ENCODE measurements at regions not wholly inside any gene's neighbourhood (a gene's known extent, or its start where the extent isn't known, plus 50 kb on each side); places are given as distances from the start of the nearest gene placed in this dataset.

DNA sequence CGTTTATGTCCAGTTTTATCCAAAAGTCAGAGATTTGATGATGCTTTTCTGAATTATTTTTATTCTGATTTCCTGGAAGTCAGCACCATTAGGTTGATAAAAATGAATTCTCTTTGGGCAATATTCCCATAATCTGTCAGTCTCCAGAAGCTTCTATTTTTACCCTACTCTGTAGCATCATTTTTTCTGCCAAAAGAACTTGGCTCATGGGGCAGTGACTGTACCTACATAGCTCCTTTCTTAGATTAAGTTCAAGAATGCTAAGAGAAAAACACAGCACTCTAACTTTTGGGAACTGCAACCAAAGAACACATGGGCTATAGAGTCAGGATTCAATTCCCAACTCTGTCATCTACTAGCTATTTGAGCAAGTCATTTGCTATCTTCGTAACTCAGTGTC lies 152.9 kb downstream of the BARHL2 start:
- TF ChIP-seq EZH2phosphoT487 (IDR thresholded peaks at IDR 0.05; ENCODE audit: low read depth) = no peak
- TF ChIP-seq, protein P1, sequence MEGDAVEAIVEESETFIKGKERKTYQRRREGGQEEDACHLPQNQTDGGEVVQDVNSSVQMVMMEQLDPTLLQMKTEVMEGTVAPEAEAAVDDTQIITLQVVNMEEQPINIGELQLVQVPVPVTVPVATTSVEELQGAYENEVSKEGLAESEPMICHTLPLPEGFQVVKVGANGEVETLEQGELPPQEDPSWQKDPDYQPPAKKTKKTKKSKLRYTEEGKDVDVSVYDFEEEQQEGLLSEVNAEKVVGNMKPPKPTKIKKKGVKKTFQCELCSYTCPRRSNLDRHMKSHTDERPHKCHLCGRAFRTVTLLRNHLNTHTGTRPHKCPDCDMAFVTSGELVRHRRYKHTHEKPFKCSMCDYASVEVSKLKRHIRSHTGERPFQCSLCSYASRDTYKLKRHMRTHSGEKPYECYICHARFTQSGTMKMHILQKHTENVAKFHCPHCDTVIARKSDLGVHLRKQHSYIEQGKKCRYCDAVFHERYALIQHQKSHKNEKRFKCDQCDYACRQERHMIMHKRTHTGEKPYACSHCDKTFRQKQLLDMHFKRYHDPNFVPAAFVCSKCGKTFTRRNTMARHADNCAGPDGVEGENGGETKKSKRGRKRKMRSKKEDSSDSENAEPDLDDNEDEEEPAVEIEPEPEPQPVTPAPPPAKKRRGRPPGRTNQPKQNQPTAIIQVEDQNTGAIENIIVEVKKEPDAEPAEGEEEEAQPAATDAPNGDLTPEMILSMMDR (IDR thresholded peaks at IDR 0.05; ENCODE audit: low read depth, low read length) = no peak

All from OCI-LY3 (cell line).